ENCODE measurements at regions not wholly inside any gene's neighbourhood (a gene's known extent, or its start where the extent isn't known, plus 50 kb on each side); places are given as distances from the start of the nearest gene placed in this dataset.

DNA sequence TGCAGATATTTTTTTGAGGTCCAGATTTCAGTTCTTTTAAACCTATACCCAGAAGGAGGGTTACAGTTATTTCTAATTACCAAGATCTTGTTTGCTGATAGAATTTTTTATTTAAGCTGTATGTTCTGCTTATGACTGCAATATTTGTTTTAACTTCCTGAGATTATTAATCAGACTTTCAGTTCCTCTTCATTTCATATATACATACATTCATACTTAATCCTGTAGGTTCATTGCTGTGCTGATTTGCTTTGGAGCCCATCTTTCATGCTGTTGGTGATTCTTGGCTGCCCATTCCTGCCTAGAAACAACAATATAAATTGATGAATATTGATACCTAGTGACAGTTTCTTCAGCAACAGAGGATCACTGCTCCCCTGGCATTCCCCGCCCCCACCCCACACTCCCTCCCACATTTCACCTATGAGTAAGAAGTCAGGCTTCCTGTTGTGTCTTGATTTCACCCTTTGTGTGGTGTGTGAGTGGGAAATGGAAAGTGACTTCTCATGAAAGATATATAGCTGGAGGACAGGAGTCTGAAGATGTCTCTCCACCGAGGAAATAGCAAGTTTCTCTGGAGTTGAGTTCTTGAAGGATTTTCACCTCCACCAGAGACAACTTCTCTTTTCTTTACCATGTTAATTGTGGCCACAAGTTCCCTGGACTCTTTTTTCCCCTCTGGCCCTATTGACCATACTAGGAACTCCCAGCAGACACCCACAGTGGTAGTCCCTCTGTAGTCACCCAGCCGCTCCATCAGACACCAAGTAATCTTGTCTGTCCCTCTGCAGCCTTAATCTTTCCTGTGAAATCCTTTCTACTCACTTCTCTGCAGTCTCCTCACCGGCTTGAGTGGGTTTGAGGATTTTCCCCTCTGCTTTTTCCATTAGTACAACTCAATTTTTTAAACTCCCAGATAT, 118.4 kb downstream of the ASB9 start:
- TF ChIP-seq, protein P1, sequence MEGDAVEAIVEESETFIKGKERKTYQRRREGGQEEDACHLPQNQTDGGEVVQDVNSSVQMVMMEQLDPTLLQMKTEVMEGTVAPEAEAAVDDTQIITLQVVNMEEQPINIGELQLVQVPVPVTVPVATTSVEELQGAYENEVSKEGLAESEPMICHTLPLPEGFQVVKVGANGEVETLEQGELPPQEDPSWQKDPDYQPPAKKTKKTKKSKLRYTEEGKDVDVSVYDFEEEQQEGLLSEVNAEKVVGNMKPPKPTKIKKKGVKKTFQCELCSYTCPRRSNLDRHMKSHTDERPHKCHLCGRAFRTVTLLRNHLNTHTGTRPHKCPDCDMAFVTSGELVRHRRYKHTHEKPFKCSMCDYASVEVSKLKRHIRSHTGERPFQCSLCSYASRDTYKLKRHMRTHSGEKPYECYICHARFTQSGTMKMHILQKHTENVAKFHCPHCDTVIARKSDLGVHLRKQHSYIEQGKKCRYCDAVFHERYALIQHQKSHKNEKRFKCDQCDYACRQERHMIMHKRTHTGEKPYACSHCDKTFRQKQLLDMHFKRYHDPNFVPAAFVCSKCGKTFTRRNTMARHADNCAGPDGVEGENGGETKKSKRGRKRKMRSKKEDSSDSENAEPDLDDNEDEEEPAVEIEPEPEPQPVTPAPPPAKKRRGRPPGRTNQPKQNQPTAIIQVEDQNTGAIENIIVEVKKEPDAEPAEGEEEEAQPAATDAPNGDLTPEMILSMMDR (conservative IDR thresholded peaks at IDR 0.05), result no peak
- TF ChIP-seq ZFX (IDR thresholded peaks at IDR 0.05), result no peak

All from C4-2B (cell line).